NOMO-1 treated with dmso at 0.1 percent for 144 hours (cell line): ENCODE measurements at regions not wholly inside any gene's neighbourhood (a gene's known extent, or its start where the extent isn't known, plus 50 kb on each side); places are given as distances from the start of the nearest gene placed in this dataset.

Experiments used
- DNase-seq: peaks from one replicate; lab custom pipeline; 2025; ENCODE audit not compliant: unreplicated experiment; lab: John Stamatoyannopoulos, UW

DNA sequence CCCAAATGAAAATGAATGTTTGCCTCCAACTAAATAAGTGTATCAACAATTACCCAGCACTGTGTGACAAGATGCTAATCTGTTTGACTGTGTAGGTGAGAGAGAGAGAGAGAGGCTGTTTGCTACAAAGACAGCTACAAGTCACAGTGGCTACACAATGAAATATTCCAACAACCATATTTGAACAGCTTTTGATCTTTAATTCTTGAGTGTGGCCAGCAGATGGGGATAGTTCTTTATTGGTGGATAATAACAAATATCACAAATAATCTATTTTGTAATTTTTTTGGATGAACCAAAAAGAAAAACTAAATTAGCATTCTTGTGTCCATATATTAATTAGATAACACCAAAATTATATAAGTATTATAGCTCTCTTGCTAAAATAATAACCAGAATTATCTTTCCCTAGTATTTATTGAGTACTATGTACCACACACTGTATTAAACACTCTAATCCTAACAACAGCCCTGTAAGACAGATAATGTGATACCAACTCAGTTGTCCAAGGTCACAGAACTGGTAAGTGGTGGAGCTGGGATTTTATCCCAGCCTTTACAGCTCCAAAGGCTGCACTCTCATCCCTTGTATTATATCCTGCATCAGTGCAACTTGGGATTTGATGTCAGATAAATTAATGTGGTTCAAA is 61.9 kb upstream of the C3orf80 start:
- DNase-seq = peak; percentile 18

DNA sequence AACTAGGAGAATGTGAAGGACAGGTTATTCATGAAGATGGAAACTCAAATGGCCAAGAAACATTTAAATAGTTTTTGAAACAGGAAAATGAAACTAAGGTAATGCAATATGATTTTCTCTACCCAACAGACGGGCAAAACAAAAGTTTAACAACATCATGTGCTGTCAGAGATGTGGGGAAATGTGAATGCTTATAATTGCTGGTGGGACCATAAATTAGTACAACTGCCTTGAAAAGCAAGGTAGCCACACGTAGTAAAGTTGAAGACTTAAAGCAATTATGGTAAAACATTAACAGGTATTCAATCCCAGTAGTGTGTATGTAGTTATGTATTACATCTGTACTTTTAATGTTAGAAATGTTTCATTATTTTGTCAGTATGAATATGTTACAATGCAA is 57.0 kb upstream of the C3orf80 start:
- DNase-seq = no peak

DNA sequence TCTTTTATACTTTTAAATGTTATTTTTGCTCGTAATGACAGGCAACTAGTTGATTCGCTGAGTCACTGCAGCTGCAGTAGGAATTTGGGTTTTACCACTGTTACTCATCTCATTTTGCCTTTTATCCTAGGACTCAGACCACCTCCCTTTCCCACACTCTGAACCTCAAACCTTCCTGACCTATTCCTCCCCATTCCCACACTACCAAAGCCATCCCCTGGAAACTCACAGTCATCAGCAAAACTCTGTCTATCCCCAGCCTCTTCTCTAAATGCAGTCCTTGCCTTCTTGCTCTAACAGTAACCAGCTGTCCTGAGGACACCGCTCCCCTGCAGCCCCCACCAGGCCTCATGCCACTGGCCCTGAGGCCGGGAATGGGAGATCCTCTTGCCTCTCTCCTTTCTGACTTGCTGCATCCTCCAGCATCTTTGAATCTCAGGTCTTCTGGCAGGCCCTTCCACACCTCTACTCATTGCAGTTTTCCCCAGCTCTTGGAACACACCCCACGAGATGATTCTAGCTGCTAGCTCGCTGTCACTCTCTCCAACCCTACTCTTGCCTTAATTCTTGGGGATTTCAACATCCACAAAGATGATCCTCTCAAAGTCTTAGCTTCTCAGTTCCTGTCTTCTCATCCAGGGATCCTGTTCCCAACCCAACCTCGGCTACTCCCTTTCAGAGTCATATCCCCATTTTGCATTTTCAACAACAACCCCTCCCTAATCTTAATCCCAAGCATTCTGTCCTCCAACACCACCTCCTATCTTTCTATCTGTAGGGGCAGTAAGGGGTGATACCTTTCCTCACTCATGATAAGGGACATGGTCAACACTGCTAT is 55.9 kb upstream of the C3orf80 start:
- no peak for DNase-seq

DNA sequence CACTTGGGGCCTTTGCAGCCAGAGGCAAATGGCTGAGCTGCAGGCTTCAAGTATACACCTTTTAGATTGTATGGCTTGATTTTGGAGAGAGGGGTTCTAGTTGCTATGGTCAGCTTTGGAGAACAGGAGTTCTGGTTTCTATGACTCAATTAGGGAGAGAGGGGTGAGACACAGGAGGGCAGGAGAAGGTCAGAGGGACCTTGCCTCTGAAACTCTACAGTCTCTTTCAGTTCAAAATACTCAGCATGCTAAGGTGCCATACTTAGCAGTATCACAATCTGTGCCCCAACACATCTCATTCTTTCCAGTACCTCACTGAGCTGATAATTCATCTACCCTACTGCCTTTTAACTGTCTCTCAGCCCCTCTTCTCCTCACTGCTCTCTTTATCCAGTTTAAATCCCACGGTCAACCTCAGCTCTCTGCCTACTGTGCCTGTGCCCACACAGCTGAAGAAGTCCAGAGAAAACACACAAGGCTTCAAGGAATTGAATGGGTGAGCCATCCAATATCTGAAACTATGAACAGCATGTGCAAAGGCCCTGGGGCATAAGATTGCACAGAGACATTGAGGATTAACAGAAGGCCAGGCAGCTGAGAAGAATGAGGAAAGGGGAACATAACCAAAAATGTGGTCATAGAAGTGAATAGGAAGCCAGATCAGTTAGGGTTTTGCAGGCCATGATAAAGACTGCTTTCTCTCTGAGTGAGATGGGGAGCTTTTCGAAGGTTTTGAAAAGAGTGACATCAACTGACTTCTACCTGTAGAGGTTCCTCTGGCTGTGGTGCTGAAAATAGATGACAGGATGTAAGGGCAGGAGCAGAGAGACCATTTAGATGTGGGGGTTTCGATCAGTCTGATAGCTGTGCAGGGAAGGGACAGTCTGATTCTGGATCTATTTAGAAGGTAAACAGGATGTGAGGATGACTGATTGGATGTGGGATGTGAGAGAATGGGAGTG is 54.5 kb upstream of the C3orf80 start:
- no peak for DNase-seq

DNA sequence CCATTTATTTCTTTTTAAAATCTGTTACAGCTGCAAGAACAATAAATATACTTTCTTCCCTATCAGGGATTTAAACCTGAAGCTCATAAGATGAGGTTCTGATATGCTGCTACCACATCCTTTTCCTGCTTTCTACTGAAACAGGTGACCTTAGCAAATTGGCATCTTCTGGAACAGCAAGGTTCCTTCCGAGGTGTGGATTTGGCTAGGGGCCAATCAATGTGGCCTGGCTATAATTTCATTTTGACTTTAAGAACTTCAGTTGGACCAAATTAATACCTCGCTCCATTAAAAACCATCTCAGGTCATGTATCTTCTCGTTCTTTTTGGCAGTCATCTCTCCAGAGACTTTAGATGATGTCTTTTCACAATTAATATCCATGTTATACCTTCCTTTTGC is 53.4 kb upstream of the C3orf80 start:
- DNase-seq = no peak

DNA sequence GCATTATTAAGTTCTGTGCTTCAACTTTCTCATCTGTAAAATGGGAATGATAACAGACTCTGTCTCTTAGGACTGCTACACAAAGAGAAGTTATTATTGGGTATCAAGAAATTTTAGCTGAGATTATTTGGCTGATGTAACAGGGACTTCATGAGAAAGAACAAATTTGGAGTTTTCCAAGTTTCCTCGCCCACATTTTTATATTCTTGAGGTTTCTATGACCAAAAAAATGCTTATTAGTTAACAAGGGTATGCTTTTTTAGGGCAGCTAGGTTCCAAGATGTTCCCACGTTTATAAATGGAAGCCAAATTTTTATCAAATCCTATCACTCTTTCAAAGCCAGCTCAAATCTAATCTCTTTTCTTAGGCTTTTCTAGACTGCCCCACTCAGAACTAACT is 50.6 kb upstream of the C3orf80 start:
- no peak for DNase-seq
